IMR-90 (cell line): ENCODE measurements at regions not wholly inside any gene's neighbourhood (a gene's known extent, or its start where the extent isn't known, plus 50 kb on each side); places are given as distances from the start of the nearest gene placed in this dataset.

Experiments used
- ATAC-seq: fragments of 200-7000 bp; cut with Tn5 transposase; 2 replicates; pipeline ENCODE4 v1.9.1; 2020; ENCODE audit warnings: low read depth, mild to moderate bottlenecking, moderate library complexity
- BruUV-seq: library from RNA; stranded (reverse); fragments of 400-500 nt; replicated peaks from 2 replicates; lab custom pipeline; 2021; lab: Mats Ljungman, UMichigan
- CTCF ChIA-PET: fragments of 300-600 bp; formaldehyde crosslinking; extraction: SDS; loops from one replicate; lab custom pipeline; 2021; ENCODE audit warnings: antibody characterized with exemption; lab: Yijun Ruan, JAX
- POLR2A ChIA-PET: fragments of 300-600 bp; sonication (Branson Sonifier 250); formaldehyde crosslinking; loops from one replicate; lab custom pipeline; 2022; ENCODE audit warnings: antibody characterized with exemption; ENCODE audit not compliant: unreplicated experiment; lab: Charles Lee
- DNase-seq: peaks from one replicate; pipeline ENCODE4 v3.0.0; 2013
- H2AFZ ChIP-seq: replicated peaks from 2 replicates; pipeline ENCODE3; 2013; ENCODE audit warnings: low read length, mild to moderate bottlenecking; ENCODE audit not compliant: poor library complexity
- H2AK5ac ChIP-seq: 2 replicates; pipeline ENCODE4 v1.6.1; 2013; ENCODE audit warnings: low read depth, low read length, inconsistent platforms
- H2AK9ac ChIP-seq: replicated peaks from 2 replicates; pipeline ENCODE3; 2013; ENCODE audit warnings: mild to moderate bottlenecking, low read depth, low read length, moderate library complexity; ENCODE audit not compliant: poor library complexity
- H2BK120ac ChIP-seq: 2 replicates; pipeline ENCODE4 v1.6.1; 2013; ENCODE audit warnings: low read depth, low read length, inconsistent platforms
- H2BK15ac ChIP-seq: 3 replicates; pipeline ENCODE4 v1.6.1; 2013; ENCODE audit warnings: low read depth, low read length, inconsistent platforms
- H2BK20ac ChIP-seq: 2 replicates; pipeline ENCODE4 v1.6.1; 2013; ENCODE audit warnings: low read depth, mild to moderate bottlenecking, inconsistent platforms, low read length, moderate library complexity
- H2BK5ac ChIP-seq: 2 replicates; pipeline ENCODE4 v1.6.1; 2013; ENCODE audit warnings: mild to moderate bottlenecking, low read depth, low read length, inconsistent platforms; ENCODE audit not compliant: poor library complexity, severe bottlenecking
- H3K14ac ChIP-seq: replicated peaks from 2 replicates; pipeline ENCODE4 v1.6.1; 2013; ENCODE audit warnings: low read depth, low read length, inconsistent platforms
- H3K18ac ChIP-seq: 2 replicates; pipeline ENCODE4 v1.6.1; 2013; ENCODE audit warnings: low read depth, low read length, control low read depth
- H3K23ac ChIP-seq: 2 replicates; pipeline ENCODE4 v1.6.1; 2013; ENCODE audit warnings: low read depth, low read length, inconsistent platforms
- H3K27ac ChIP-seq: 2 replicates; pipeline ENCODE4 v1.5.1; 2013; ENCODE audit warnings: mild to moderate bottlenecking, control low read depth, low read length; ENCODE audit not compliant: insufficient read depth
- H3K27me3 ChIP-seq: 2 replicates; pipeline ENCODE4 v1.6.1; 2013; ENCODE audit warnings: low read length; ENCODE audit not compliant: control insufficient read depth, insufficient read depth
- H3K36me3 ChIP-seq: 2 replicates; pipeline ENCODE4 v1.6.1; 2013; ENCODE audit warnings: low read length, mixed read lengths; ENCODE audit not compliant: control insufficient read depth, insufficient read depth
- H3K4ac ChIP-seq: 2 replicates; pipeline ENCODE4 v1.6.1; 2013; ENCODE audit warnings: low read depth, low read length, inconsistent platforms
- H3K4me1 ChIP-seq: 2 replicates; pipeline ENCODE4 v1.6.1; 2013; ENCODE audit warnings: low read length, mixed read lengths; ENCODE audit not compliant: control insufficient read depth, insufficient read depth
- H3K4me2 ChIP-seq: 2 replicates; pipeline ENCODE4 v1.6.1; 2013; ENCODE audit warnings: low read depth, mild to moderate bottlenecking, control low read depth, low read length, moderate library complexity
- H3K4me3 ChIP-seq: 2 replicates; pipeline ENCODE4 v1.5.1; 2013; ENCODE audit warnings: low read depth, mild to moderate bottlenecking, control low read depth, low read length, moderate library complexity; ENCODE audit not compliant: insufficient read depth
- H3K56ac ChIP-seq: 2 replicates; pipeline ENCODE4 v1.6.1; 2013; ENCODE audit warnings: low read length, inconsistent platforms; ENCODE audit not compliant: insufficient read depth; ENCODE audit errors: extremely low read depth
- H3K79me1 ChIP-seq, 2 experiments: 2 replicates each; pipeline ENCODE4 v1.6.1; 2013; ENCODE audit warnings: low read length in 2 of 2, inconsistent platforms in 1 of 2, low read depth in 1 of 2
- H3K9ac ChIP-seq: 2 replicates; pipeline ENCODE4 v1.6.1; 2013; ENCODE audit warnings: low read depth, low read length, control low read depth
- H3K9me1 ChIP-seq: 2 replicates; pipeline ENCODE4 v1.6.1; 2013; ENCODE audit warnings: low read length, inconsistent platforms; ENCODE audit not compliant: insufficient read depth
- H3K9me3 ChIP-seq: 2 replicates; pipeline ENCODE4 v1.6.1; 2013; ENCODE audit warnings: low read length; ENCODE audit not compliant: control insufficient read depth, insufficient read depth
- H4K20me1 ChIP-seq: 2 replicates; pipeline ENCODE4 v1.6.1; 2013; ENCODE audit warnings: low read length, inconsistent platforms; ENCODE audit not compliant: insufficient read depth
- H4K5ac ChIP-seq: 2 replicates; pipeline ENCODE4 v1.6.1; 2013; ENCODE audit warnings: mild to moderate bottlenecking, low read depth, low read length, control low read depth
- H4K8ac ChIP-seq, 2 experiments: 2 replicates each; pipeline ENCODE4 v1.6.1; 2013; ENCODE audit warnings: low read depth in 2 of 2, low read length in 2 of 2, control low read depth in 1 of 2, inconsistent platforms in 1 of 2
- H4K91ac ChIP-seq: 2 replicates; pipeline ENCODE4 v1.6.1; 2013; ENCODE audit warnings: low read depth, low read length, inconsistent platforms; ENCODE audit not compliant: insufficient read depth
- BHLHE40 ChIP-seq: fragments of 150-350 bp; IDR thresholded peaks from 2 replicates; pipeline ENCODE4 v1.6.1; 2016; ENCODE audit warnings: mild to moderate bottlenecking, low read depth, low read length
- CEBPB ChIP-seq: IDR thresholded peaks from 2 replicates; pipeline ENCODE4 v1.6.1; 2012; ENCODE audit warnings: low read depth, low read length, improper control_type of control experiment
- CHD1 ChIP-seq: IDR thresholded peaks from 2 replicates; pipeline ENCODE4 v1.6.1; 2012; ENCODE audit warnings: low read depth, low read length, improper control_type of control experiment
- FOS ChIP-seq: fragments of 150-350 bp; IDR thresholded peaks from 2 replicates; pipeline ENCODE4 v1.6.1; 2016; ENCODE audit warnings: low read depth, low read length
- MAFK ChIP-seq: IDR thresholded peaks from 2 replicates; pipeline ENCODE4 v1.6.1; 2012; ENCODE audit warnings: low read depth, low read length, improper control_type of control experiment
- MAZ ChIP-seq: IDR thresholded peaks from 2 replicates; pipeline ENCODE4 v1.6.1; 2012; ENCODE audit warnings: low read depth, mild to moderate bottlenecking, low read length, improper control_type of control experiment, moderate library complexity, borderline replicate concordance
- MXI1 ChIP-seq: IDR thresholded peaks from 2 replicates; pipeline ENCODE4 v1.6.1; 2012; ENCODE audit warnings: low read depth, mild to moderate bottlenecking, low read length, moderate library complexity, borderline replicate concordance
- NFE2L2 ChIP-seq: fragments of 150-350 bp; IDR thresholded peaks from 2 replicates; pipeline ENCODE4 v1.6.1; 2016; ENCODE audit warnings: low read depth, mild to moderate bottlenecking, low read length
- POLR2A ChIP-seq: IDR thresholded peaks from 2 replicates; pipeline ENCODE4 v1.6.1; 2012; ENCODE audit warnings: mild to moderate bottlenecking, low read depth, low read length
- RAD21 ChIP-seq: IDR thresholded peaks from 2 replicates; pipeline ENCODE4 v1.6.1; 2012; ENCODE audit warnings: low read length, improper control_type of control experiment
- RCOR1 ChIP-seq: IDR thresholded peaks from 2 replicates; pipeline ENCODE4 v1.6.1; 2012; ENCODE audit warnings: mild to moderate bottlenecking, low read length, improper control_type of control experiment; ENCODE audit not compliant: insufficient replicate concordance
- RFX5 ChIP-seq: IDR thresholded peaks from 2 replicates; pipeline ENCODE4 v1.8.0; 2012; ENCODE audit warnings: low read depth, mild to moderate bottlenecking, low read length, moderate library complexity
- SMC3 ChIP-seq: fragments of 150-350 bp; IDR thresholded peaks from 2 replicates; pipeline ENCODE4 v1.6.1; 2016; ENCODE audit warnings: low read depth, mild to moderate bottlenecking, antibody characterized with exemption, low read length, moderate library complexity
- WGBS, 2 experiments: methylation state at CpG; one replicate each; pipeline versions ENCODE4 v1.1.5 to v1.1.7; 2013; ENCODE audit warnings: missing lambda C conversion rate in 2 of 2; ENCODE audit not compliant: insufficient read length in 1 of 2; ENCODE audit errors: extremely low coverage in 2 of 2; 5-methylcytosine and 5-hydroxymethylcytosine counted together
- dilution Hi-C: fragments of 300-500 bp; cut with HindIII; formaldehyde crosslinking; loops from one replicate; pipeline ENCODE4 v1.14.3; 2018; ENCODE audit warnings: low sequenced_read_pairs; ENCODE audit not compliant: unreplicated experiment
- in situ Hi-C: fragments of 300-500 bp; cut with MboI; formaldehyde crosslinking; loops from 3 replicates; pipeline ENCODE4 v1.14.3; 2019; ENCODE audit warnings: low sequenced_read_pairs, inconsistent platforms, mixed read lengths
- intact Hi-C: fragments of 100-400 bp; cut with micrococcal nuclease; formaldehyde crosslinking; loops from 2 replicates; pipeline ENCODE4 v1.10.0; 2022
- TF ChIP-seq, protein P1 (sequence below): fragments of 150-350 bp; IDR thresholded peaks from 2 replicates; pipeline ENCODE4 v1.6.1; 2017; ENCODE audit warnings: mild to moderate bottlenecking, antibody characterized with exemption, low read length, low read depth
- TF ChIP-seq, protein P2 (sequence below): fragments of 150-350 bp; IDR thresholded peaks from 2 replicates; pipeline ENCODE4 v1.6.1; 2016; ENCODE audit warnings: low read depth, mild to moderate bottlenecking, low read length, moderate library complexity, borderline replicate concordance
- TF ChIP-seq, protein P3 (sequence below): conservative IDR thresholded peaks from 2 replicates; pipeline ENCODE4 v1.5.1; 2012; ENCODE audit warnings: mild to moderate bottlenecking, low read depth, low read length, improper control_type of control experiment

DNA sequence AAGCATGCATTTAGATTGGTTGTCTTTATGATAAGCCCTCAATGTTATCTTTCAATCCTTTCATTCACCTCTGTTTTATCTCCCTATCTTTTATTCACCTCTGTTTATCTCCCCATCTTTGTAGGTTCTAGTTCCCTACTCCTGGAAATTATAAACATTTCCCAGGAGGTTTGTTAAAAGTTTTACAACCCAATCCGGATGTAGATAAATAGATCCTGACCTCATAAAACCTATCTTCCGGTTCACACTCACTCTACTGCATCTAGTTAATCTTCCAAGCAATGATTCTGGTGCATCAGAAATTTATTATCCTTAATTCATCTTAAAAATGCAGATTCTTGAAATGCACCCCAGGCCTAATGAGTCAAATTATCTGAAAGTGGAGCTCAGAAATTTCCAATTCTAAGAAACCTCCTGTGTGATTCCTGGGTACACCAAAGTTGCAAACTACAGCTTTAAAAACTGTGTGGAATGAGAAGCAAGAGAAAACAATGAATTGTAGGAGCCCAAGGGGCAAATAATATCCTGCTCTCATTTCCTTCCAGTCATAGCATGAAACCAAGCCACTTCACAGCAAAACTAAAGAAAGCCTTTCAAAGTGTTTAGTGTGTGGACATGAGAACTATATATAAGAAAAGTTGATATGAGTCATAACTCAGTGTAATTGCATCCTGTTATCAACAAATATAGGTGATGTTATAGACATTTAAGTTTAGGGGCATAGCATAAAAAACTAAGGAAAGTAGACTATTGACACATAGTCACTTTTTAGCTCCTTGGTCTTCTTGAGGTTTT lies 51.1 kb upstream of the UGT8 start:
- dilution Hi-C loops, result no loop called here
- Histone ChIP-seq H3K18ac (no peak overlapping the region), H3K27ac (no peak overlapping the region), H2AFZ (no peak overlapping the region), H3K14ac (no peak overlapping the region), H2BK5ac (no peak overlapping the region), H3K79me1 (no peaks in the 10 kb centered on the region), H2AK5ac (no peak overlapping the region), H3K4me1 (no peaks in the 10 kb centered on the region), H3K4me3 (no peak overlapping the region), H4K20me1 (no peaks in the 10 kb centered on the region), H3K27me3 (no peaks in the 10 kb centered on the region), H3K56ac (no peak overlapping the region), H4K8ac (no peak overlapping the region), H3K36me3 (no peaks in the 10 kb centered on the region), H3K23ac (no peak overlapping the region), H2BK120ac (no peak overlapping the region), H3K9me1 (no peaks in the 10 kb centered on the region), H2BK20ac (no peak overlapping the region), H2AK9ac (no peak overlapping the region), H3K9ac (no peak overlapping the region), H3K9me3 (no peaks in the 10 kb centered on the region), H3K4ac (no peak overlapping the region), H3K4me2 (no peak overlapping the region), H4K5ac (no peak overlapping the region), H4K91ac (no peak overlapping the region), H2BK15ac (no peak overlapping the region)
- in situ Hi-C loops, result no loop called here
- intact Hi-C loops, result no loop called here
- WGBS, 2 experiments, result no CpG with 5 or more reads among the region's 2 CpGs
- no peak for DNase-seq
- ChIA-PET POLR2A (no interaction called here), CTCF (no interaction called here)
- ATAC-seq, result no peak
- BruUV-seq, result no TSS peak
- TF ChIP-seq RCOR1 (no peak), CEBPB (no peak), FOS (no peak), MAZ (no peak), SMC3 (no peak), POLR2A (no peak), BHLHE40 (no peak), RAD21 (no peak), RFX5 (no peak), NFE2L2 (no peak), CHD1 (no peak), MXI1 (no peak), MAFK (no peak)
- TF ChIP-seq, protein P1, sequence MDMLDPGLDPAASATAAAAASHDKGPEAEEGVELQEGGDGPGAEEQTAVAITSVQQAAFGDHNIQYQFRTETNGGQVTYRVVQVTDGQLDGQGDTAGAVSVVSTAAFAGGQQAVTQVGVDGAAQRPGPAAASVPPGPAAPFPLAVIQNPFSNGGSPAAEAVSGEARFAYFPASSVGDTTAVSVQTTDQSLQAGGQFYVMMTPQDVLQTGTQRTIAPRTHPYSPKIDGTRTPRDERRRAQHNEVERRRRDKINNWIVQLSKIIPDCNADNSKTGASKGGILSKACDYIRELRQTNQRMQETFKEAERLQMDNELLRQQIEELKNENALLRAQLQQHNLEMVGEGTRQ, result no peak
- TF ChIP-seq, protein P2, sequence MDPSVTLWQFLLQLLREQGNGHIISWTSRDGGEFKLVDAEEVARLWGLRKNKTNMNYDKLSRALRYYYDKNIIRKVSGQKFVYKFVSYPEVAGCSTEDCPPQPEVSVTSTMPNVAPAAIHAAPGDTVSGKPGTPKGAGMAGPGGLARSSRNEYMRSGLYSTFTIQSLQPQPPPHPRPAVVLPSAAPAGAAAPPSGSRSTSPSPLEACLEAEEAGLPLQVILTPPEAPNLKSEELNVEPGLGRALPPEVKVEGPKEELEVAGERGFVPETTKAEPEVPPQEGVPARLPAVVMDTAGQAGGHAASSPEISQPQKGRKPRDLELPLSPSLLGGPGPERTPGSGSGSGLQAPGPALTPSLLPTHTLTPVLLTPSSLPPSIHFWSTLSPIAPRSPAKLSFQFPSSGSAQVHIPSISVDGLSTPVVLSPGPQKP, result no peak
- TF ChIP-seq, protein P3, sequence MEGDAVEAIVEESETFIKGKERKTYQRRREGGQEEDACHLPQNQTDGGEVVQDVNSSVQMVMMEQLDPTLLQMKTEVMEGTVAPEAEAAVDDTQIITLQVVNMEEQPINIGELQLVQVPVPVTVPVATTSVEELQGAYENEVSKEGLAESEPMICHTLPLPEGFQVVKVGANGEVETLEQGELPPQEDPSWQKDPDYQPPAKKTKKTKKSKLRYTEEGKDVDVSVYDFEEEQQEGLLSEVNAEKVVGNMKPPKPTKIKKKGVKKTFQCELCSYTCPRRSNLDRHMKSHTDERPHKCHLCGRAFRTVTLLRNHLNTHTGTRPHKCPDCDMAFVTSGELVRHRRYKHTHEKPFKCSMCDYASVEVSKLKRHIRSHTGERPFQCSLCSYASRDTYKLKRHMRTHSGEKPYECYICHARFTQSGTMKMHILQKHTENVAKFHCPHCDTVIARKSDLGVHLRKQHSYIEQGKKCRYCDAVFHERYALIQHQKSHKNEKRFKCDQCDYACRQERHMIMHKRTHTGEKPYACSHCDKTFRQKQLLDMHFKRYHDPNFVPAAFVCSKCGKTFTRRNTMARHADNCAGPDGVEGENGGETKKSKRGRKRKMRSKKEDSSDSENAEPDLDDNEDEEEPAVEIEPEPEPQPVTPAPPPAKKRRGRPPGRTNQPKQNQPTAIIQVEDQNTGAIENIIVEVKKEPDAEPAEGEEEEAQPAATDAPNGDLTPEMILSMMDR, result no peak
